Breast epithelium (tissue), 3 donors: ENCODE measurements at regions not wholly inside any gene's neighbourhood (a gene's known extent, or its start where the extent isn't known, plus 50 kb on each side); places are given as distances from the start of the nearest gene placed in this dataset.

Experiments
- POLR2A ChIP-seq: fragments of 450-650 bp; IDR thresholded peaks from one replicate; pipeline ENCODE4 v1.6.1; 2016; ENCODE audit warnings: antibody characterized with exemption, mild to moderate bottlenecking, moderate library complexity
- POLR2AphosphoS5 ChIP-seq, 3 donors: sonication (generic); formaldehyde crosslinking; IDR thresholded peaks; one replicate each; pipeline ENCODE4 v1.6.1; 2017; ENCODE audit warnings: antibody characterized with exemption in 3 of 3
- TF ChIP-seq, protein P1 (sequence below), 3 donors: fragments of 450-650 bp; IDR thresholded peaks; one replicate each; pipeline ENCODE4 v1.5.1; 2016 to 2017; ENCODE audit warnings: antibody characterized with exemption in 3 of 3, mild to moderate bottlenecking in 3 of 3, moderate library complexity in 3 of 3

GRCh38 chr10:128924918-128925317 is 542.1 kb upstream of the MGMT start:
- TF ChIP-seq, protein P1, sequence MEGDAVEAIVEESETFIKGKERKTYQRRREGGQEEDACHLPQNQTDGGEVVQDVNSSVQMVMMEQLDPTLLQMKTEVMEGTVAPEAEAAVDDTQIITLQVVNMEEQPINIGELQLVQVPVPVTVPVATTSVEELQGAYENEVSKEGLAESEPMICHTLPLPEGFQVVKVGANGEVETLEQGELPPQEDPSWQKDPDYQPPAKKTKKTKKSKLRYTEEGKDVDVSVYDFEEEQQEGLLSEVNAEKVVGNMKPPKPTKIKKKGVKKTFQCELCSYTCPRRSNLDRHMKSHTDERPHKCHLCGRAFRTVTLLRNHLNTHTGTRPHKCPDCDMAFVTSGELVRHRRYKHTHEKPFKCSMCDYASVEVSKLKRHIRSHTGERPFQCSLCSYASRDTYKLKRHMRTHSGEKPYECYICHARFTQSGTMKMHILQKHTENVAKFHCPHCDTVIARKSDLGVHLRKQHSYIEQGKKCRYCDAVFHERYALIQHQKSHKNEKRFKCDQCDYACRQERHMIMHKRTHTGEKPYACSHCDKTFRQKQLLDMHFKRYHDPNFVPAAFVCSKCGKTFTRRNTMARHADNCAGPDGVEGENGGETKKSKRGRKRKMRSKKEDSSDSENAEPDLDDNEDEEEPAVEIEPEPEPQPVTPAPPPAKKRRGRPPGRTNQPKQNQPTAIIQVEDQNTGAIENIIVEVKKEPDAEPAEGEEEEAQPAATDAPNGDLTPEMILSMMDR (IDR thresholded peaks at IDR 0.05): no peak
- TF ChIP-seq POLR2AphosphoS5 (IDR thresholded peaks at IDR 0.05): no peak
- TF ChIP-seq POLR2A: no peak
